HG03135 (cell line): ENCODE measurements at regions not wholly inside any gene's neighbourhood (a gene's known extent, or its start where the extent isn't known, plus 50 kb on each side); places are given as distances from the start of the nearest gene placed in this dataset.

Experiments
- ATAC-seq: cut with Tn5 transposase; IDR thresholded peaks from one replicate; pipeline ENCODE4 v1.9.1; 2021; ENCODE audit warnings: mild to moderate bottlenecking, moderate library complexity; ENCODE audit not compliant: unreplicated experiment

GRCh38 chr6:9957215-9957759 lies 457.6 kb downstream of the TFAP2A start:
- ATAC-seq: no peak

GRCh38 chr6:9948678-9949077 lies 466.2 kb downstream of the TFAP2A start:
- ATAC-seq: no peak

- no peak for ATAC-seq
Measured at GRCh38 chr6:9943986-9944385, 470.9 kb downstream of the TFAP2A start.

DNA sequence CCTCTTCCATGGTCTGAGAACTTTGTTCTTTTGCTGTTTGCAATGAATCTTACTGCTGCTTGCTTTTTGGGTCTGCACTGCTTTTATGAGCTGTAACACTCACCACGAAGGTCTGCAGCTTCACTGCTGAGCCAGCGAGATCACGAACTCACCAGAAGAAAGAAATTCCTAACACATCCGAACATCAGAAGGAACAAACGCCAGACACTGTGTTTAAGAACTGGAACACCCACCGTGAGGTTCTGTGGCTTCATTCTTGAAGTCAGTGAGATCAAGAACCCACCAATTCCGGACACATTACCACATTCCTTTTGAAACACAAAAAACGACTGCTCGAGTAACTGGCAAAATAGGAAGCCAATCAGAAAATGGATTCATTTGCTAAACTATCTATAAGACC lies 471.8 kb downstream of the TFAP2A start:
- no peak for ATAC-seq

DNA sequence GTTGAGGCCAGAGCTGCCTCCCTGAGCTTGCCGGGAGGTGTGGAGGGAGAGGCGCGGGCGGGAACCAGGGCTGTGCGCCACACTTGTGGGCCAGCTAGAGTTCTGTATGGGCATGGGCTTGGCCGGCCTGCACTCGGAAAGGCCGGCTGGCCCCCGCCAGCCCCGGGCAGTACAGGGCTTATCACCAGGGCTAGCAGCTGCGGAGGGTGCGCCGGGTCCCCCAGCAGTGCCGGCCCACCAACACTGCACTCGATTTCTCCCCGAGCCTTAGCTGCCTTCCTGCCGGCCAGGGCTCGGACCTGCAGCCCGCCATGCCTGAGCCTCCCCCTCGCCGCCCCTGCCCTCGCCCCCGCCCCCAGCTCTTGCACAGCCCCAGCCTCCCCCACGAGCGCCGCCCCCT lies 472.7 kb downstream of the TFAP2A start:
- ATAC-seq: no peak

DNA sequence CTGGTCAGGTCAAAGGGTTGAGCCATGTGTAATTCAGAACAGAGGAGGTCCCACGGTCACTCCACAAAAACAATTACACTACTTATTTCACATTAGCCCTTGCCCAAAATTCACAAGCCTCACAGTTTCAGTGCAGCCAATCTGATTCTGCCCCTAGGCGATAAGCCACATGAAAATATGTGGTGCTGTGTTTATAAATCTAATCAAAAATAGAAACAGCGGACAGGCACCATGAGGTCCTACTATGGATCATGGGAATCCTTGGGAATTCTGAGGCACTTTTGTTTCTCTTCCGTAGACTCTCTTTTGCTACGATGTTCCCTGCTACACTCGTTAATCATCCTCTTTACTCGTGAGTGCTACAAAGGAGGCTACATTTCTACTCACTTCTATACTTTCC lies 476.1 kb downstream of the TFAP2A start:
- no peak for ATAC-seq

DNA sequence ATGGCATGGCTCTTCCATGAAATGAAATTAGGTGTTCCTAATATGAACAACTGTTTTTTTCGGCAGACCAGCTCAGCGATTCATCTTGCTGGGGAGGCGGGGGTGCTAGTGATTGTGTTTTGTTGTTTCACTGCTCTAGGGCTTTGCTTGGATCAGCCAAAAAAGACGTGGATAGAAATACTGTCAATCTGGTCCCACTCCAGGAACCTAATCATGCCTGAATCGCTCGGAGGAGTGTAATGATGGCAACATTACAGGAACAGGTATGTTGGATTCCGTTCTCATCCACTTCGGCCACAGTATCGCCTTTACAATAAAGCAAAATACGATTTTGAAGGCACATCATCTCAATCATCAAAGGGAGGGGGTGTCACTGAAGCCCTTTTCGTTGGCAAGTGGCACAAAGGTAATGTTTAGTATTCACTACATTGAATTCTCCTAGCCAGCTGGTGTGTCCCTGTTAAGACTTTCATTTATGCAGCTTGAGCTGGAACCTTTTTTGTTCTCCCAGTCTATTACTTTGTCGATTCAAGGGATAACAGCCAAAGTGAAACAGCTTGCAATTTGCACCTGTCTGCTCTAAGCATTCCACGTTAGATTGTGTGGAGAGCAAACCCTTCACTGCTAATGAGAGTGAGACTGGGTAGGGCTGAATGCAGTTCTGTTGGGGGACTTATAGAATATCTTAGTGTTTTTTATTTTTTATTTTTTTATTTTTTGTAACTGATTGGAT lies 477.7 kb downstream of the TFAP2A start:
- no peak for ATAC-seq

DNA sequence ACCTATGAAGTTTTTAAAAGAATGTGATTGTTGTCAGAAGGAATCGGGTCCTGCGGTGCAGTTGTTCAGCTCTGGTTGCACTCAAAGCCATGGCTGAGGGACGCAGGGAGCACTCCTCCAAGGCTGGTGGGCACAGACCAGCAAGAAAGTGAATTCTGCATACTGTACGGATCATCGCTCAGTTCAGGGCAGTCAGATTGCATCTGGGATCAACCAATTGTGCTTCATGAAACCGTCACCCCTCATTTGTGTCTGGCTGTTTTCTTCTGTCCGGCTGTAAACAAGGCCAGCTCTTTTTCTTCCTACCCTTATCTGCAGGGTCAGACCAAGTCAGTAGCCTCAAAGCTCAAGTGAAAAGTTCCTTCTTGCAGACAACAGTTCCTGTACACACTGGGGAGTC lies 478.3 kb downstream of the TFAP2A start:
- no peak for ATAC-seq

DNA sequence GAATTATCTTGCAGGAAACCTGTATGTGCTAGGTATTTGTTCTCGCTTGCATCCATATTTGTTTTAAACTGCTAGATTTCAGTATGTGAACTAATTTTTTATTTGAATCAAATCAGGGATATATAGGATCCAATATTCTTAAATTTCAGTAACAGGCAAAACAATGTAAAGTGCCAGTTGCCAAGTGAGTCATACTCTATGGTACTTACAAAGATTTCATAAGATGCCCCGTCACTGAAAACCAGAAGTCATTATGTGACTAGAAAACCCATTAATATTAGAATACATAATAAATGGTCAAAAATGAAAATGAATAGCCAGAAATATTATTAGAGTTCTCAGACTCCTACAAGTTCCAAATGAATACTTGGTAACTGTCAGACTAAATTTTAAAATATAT lies 481.2 kb downstream of the TFAP2A start:
- ATAC-seq: no peak

GRCh38 chr6:9927275-9927674 lies 487.6 kb downstream of the TFAP2A start:
- no peak for ATAC-seq

DNA sequence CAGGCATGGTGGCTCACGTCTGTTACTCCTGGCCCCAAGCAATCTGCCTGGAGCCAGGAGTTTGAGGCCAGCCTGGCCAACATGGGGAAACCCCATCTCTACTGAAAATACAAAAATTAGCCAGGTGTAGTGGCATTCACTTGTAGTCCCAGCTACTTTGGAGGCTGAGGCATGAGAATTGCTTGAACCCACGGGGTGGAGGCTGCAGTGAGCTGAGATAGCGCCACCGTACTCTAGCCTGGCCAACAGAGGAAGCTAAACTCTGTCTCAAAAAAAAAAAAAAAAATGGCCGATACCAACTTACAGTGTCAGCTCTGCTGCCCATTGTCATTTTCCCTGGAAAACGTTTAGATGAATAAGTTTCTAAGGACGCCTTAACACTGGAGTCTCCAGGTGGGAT lies 489.9 kb downstream of the TFAP2A start:
- ATAC-seq: no peak

GRCh38 chr6:9921366-9921765 lies 493.5 kb downstream of the TFAP2A start:
- no peak for ATAC-seq

DNA sequence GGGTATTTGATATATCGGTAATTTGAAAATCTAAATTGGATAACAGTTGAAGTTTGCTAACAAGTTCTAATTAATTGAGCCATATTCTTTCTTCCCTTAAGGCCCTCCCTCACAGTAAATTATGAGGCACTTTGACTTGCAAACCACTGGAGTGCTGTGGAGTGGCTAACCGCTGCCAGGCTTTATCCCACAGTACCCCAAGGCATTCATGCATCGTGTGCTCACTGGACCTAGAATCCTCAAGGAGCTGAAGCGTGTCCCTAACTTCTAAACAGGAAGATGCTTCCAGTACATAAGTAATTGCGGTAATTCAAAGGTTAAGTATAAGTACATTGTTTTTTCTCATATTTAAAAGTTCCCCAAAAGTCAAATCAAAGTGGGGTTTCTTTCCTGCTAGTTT lies 499.9 kb downstream of the TFAP2A start:
- no peak for ATAC-seq

- ATAC-seq: no peak
Measured at GRCh38 chr6:9901376-9901775, 513.5 kb downstream of the TFAP2A start.

GRCh38 chr6:9896806-9897205 lies 518.1 kb downstream of the TFAP2A start:
- ATAC-seq: no peak

- ATAC-seq: no peak
Measured at GRCh38 chr6:9890893-9891292, 524.0 kb downstream of the TFAP2A start.

GRCh38 chr6:9890469-9890868 lies 524.4 kb downstream of the TFAP2A start:
- ATAC-seq: no peak

GRCh38 chr6:9878535-9878934 lies 536.3 kb downstream of the TFAP2A start:
- ATAC-seq: no peak

DNA sequence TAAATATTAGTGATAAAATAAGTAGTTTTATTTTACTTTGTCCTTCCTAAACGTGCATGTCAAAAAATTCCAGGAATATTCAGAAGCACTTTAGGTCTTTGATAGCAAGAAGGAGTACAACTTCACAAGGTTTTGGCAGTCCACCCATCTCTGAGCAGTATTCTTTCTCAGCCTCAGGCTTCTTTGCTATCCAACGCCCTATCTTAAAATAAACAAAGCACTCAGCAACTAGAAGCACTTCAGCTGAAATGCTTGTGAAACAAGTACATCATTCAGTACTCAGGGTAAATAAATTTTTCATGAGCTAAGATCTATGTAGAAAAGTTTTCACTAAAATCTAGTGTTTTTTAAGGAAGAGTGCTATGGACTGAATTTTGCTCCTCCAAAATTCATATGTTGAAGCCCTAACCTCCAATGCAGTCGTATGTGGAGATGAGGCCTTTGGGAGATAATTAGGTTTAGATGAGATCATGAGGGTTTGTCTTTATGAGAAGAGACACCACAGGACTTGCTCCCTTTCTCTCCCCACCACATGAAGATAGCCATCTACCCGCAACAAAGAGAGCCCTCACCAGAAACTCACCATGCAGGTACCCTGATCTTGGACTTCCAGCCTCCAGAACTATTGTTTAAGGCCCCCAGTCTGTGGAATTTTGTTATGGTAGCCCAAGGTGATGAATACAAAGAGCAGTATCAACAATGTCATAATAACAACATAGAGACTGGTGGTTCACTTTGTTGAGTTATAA lies 539.1 kb downstream of the TFAP2A start:
- no peak for ATAC-seq

DNA sequence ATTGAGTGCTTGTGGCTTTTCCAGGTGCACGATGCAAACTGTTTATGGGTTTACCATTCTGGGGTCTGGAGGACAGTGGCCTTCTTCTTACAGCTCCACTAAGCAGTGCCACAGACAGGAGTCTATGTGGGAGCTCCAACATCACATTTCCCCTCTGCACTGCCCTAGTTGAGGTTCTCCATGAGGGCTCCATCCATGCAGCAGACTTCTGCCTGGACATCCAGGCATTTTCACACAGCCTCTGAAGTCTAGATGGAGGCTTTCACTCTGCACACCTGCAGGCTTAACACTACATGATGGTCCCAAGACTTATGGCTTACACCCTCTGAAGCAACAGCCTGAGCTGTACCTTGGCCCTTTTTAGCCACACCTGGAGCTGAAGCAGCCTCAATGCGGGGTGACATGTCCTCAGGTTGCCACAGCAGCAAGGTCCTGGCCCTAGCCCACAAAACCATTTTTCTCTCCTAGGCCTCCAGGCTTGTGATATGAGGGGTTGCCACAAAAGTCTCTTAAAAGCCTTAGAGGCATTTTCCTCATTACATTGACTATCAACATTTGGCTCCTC lies 552.2 kb downstream of the TFAP2A start:
- no peak for ATAC-seq

DNA sequence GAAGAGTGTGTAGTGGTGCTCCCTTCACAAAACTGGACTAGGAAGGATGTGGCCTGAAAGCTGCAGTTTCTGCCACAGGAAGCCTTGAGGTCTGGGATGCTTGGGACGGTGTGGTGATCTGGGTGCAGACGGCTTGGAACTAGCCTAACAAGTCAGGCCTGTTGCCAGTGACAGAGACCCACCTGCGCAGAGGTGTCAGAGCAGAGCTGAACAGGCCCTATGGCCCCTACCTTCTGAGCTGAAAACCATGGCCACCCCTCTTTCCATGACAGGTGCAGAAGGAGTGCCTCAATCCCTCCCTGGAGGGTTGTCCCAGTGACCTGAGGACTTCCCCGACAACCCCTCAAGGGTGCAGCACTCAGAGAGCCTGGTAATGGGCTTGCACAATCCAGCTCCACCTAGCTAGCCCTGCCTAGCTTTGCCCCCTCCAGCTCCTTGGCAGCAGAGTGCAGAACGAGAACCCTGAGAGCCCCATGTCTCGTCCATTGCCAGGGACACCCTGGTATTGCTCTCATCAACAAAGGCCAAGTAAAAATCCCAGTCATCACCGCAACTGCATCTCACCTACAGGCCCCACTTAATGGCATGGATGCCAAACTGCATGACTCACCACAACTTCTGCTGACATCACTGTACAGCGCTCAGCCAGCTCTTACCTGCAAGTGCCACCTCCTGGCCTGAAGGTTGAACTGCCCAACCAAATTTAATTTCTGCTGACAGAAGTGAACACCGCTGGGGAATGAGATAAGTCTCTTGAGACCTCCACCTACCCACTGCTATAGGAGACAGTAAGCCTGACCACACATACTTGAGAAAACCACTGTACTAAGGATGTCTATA lies 563.1 kb downstream of the TFAP2A start:
- no peak for ATAC-seq
